Inferior parietal cortex (tissue), 1 donor: ENCODE measurements at regions not wholly inside any gene's neighbourhood (a gene's known extent, or its start where the extent isn't known, plus 50 kb on each side); places are given as distances from the start of the nearest gene placed in this dataset.
"Not testable (repeated sequence)": the region's sequence is repeated elsewhere in the genome, so short reads cannot be mapped to it uniquely, and the experiment has no call there.

ENCODE experiments used
- DNase-seq: peaks from one replicate; pipeline ENCODE4 v3.0.0-alpha.2; 2016; ENCODE audit errors: extremely low spot score

DNA sequence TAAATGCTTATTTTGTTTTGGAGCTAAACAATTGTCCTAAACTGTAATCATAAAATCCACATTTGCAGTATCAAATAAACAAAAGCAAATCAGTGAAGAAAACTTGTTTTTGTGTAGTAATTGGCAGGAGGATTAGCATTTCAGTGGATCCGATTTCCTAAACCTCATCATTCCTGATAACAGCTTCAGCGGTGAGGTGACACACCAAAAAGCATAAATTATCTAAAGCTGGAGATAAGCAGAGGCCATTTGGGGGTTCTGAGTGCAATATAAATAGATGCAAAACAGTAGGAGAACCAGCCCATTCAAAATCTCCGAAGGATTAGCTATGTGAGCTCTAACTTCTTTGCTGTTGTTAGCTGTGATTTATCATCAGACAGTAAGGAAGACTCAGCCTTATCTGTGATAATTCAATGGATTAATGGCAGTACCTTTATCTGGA is 235.8 kb downstream of the EPHA7 start:
- DNase-seq = no peak

DNA sequence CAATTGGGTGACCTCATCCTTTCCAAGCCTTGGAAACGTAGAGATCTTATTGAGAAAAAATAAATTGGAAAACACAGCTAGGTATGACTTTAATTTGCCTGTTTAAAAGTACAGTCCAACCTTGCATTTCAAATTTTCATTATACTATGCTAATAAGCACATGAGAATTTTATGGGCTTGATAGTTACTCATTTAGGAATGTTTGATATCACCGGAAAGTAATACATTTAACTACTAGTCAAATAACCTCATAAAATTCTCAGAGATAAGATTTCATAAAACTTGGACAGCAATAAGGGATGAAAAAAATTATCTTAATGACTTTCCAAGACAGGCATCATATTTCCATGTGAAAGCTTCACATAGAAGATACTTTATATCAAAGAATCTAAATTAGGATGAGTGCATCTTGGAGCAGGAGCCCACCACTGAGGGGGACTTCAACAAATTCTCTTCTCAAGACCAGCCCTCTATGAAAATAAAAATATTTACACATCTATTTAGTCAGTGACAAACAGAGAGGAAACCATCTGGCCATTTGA is 236.3 kb downstream of the EPHA7 start:
- no peak for DNase-seq

DNA sequence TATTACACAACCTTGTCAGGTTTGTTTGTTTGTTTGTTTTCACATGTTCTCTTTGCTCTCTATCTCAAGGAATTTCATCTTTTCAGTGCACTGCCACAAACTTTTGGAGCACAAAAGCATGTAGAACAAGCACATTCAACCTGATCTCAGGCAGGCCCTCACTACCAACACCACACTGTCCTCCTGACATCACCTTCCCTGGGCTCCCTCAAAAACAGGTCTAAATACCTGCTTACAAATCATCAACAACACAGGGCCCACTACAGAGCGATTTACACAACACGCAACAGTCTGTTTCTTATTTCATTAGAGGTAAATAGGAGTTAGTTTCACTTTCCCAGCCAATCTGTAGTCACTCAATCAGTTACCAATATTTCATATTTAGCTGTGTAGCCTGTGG is 241.4 kb downstream of the EPHA7 start:
- DNase-seq = no peak

DNA sequence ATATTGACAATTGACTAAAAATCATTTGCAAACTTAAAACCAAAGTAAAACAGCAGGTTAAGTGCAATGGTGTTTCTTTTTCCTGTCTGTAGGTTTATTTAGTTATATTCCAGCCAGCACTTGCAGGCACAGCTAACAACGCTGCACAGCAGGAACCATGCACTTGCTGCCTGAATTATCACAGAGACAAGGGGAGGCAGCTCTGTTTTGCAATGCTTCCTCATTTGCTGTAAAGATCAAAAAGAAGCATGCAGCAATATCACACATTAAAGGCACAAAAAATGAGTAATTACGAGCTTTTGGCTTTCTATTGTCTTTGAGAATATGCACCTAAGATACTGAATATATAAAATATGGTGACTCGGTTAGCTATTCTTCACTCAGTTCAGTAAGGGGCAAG is 241.9 kb downstream of the EPHA7 start:
- DNase-seq = no peak

DNA sequence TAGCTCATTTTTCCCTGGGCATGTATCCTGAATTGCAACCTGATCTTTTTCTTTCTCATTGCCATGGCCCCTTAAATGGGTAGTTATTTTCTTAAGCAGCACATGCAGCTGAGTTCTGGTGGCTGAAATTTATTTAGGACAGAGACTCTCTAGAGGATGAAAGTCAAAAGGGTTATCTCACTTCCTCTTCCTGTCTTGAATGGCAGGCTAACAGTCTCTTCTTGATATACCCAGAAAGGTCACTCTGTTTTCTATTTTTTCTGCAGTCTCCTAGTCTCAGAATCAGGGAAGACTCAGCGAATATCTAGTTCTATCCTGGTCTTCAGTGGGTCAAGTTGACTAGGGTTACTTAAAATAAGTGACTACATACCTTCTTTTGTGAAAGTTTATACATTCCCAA is 243.3 kb downstream of the EPHA7 start:
- no peak for DNase-seq

DNA sequence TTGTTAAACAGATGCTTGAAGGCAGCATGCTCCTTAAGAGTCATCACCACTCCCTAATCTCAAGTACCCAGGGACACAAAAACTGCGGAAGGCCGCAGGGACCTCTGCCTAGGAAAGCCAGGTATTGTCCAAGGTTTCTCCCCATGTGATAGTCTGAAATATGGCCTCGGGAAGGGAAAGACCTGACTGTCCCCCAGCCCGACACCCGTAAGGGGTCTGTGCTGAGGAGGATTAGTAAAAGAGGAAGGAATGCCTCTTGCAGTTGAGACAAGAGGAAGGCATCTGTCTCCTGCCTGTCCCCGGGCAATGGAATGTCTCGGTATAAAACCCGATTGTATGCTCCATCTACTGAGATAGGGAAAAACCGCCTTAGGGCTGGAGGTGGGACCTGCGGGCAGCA is 245.8 kb downstream of the EPHA7 start:
- not testable (repeated sequence) for DNase-seq

DNA sequence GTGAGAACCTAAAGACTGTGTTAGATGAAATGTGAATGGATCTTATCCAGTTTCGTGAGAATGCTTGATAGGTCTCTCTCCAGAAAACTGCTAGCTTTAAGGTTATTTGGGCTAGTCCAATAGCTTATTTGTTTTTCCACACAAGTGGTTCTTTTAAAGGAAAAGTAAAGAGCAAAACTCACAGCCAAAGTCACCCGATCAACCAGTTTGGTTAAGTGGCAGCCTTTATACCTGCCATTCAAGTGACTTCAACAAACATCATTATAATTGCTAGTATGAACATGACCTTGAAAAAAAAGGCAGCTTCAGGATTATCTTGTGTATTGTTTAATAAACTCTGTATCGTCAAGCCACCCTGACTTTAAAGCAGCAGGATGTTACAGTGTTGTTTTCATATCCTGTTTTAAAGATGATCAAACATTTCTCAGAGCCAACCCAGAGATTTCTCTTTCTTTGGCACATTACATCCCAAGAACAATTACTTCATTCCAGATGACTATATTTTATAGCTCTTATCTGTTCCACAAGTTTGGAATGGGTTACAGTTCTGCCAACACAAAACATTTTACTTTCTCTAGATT is 253.4 kb downstream of the EPHA7 start:
- DNase-seq = no peak

DNA sequence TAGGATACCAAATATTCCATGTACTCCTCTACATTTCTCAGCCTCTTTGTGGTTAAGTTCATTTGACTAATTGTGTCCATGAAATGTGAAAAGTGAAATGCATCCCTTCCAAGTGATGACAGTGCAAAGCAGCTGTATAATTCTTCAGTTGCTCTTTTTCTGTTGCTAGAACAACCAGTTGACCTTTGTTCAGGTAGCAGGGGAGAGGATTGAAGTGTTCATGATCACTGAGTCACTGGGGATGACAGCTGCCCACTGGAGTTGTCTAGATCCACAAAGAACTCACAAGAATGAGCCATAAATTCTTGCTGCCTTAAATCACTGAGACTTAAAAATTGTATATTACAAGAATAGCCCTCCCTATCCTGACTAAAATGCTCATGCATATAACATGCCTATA is 254.6 kb downstream of the EPHA7 start:
- no peak for DNase-seq

DNA sequence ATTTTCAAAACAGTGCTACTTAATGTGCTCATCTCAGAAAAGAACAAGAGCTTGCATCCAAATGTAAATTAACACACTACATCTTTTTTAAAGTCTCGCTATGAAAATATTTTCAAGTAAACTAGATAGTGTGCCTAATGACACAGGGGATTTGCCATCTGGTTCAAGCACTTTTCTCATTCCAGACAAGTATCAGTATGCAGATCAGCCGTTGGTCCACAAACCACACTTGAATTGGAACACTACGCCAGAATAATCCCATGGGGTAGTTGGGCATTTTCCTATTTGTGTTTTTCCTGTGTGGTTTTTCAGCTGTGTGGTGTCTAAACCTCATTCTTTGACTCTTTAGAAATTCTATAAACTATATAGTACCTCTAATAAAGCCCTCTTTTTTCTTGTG is 256.2 kb downstream of the EPHA7 start:
- DNase-seq = no peak

DNA sequence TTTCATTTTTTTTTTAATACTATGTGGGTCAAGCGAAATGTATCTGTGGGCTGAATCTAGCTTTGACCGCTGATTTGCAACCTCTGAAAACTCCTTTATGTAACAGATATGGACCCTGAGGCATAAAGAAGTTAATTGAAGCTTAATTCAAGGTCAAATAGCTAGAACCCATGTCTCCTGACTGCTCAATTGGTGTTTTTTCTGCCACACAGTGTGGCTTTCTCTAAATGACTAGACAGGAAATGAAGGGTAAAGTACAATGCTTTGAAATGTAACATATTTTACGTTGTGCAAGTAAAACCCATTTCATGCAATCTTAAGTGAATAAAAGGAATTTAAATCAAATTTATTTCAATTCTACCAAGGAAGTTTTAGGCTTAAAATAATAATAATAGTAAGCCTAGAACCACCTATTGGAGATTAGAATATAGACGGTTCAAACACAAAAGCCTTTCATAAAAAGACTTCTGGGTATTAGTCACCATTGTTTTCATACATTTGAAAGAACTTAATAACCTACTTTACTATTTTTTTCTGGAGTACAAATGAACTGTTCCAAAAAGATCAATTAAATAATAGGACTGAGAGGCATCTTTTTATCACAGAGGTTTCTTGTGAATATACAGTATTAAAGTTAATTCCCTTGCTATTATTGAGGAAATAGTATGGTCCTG is 279.8 kb downstream of the EPHA7 start:
- DNase-seq = no peak

DNA sequence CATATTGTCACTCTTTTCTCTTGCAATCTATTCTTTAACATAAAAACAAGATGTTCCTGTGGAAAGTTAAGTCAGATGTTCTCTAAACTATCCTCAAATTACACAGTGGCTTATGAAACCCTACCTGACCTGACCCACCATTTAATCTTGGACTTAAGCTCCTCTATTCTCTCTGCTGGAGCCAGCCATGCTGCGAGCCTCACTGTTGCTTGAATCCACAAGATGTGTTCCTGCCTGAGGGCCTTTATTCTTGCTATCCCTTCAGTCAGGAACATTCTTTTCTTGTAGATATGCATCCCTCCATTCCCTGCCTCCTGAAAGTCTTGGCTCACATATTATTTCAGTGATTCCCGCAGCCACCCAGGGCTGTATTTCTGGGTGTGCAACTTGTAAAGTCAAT is 283.2 kb downstream of the EPHA7 start:
- DNase-seq = no peak

DNA sequence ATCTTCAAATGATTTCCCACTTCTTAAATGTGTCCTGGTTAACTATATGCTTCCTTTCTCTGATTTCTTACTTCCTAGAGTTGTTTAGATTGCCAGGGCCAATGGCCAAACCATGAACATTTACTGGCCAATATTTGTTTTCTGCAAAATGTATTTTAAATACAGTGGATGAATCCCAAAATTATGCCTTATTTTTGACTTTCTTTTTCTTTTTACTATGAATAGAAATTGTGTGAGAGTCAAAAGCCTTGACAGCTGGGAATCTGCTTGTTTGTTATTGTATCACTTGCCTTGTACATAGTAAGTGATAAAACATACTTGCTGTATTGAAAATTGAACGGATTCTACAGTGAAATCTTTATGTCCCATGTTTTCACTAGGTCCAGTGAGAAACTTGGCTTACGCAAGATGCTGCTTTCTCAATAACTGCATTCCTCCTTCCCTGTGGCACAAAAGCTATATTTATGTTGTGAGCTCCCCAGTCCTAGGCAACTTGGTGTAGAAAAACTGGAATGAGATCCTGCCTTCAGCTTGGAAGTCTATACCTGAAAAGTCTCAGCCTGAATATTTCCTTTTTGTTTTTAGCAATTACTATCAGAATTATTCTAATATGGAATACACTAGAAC is 295.2 kb downstream of the EPHA7 start:
- DNase-seq = no peak

DNA sequence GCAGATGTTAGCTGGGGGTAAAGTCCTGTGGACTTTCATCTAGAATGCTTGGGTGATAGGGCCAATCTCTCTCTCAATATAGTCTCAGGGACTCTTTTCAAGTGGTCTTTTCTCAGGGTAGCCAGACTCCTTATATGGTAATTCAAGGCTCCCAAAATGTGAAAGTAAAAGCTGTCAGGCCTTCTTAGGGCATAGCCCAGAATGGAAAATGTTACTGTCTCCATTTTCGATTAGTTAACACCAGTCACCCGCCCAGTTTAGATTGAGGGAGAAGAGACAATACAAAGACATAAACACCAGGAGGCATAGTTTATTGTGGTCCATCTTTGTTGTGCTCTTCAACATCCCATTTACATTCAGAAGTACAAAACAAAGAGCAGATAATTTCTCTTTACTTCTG is 295.8 kb downstream of the EPHA7 start:
- no peak for DNase-seq

DNA sequence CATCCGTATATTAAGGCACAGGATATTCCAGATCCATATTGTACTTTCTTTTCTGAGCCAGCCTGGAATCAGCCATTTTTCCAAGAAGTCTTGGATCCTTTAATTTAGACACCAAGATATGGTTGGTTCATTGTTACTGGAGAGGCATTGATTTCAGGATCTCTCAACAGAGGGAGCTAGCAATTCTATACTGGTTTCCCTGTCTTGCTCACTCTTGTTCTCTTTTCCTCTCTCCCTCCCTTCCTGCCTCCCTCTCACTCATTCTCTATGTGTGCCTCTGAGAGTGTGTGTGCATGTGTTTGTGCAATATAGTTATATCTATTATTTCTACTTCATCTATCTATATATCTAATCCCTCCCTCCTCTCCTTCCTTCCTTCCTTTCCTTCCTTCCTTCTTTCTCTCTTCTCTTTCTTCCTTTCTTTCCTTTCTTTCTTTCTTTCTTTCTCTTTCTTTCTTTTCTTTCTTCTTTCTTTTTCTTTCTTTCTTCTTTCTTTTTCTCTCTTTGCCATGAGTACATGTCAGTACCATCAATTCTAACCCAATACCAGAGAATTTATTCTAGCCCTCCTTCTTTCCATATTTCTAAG is 299.1 kb downstream of the EPHA7 start:
- no peak for DNase-seq

DNA sequence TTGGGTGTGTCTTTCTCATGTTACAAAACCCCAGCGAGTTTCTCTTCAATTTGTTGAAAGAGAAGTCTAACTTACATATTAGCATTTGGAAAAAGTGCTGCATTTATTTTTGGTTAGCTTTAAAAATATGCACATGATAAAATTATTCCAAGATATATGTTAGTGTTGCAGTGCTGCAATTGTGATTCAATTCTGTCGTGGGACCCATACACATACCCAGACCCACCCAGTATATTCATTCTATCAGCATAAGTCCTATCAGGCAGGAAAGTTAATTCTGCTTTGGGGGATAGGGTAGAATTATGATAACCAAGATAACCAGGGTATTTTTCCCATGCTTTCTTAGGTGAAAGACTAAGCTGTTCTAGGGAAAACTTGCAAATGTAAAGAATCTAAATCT is 313.5 kb downstream of the EPHA7 start:
- DNase-seq = no peak

DNA sequence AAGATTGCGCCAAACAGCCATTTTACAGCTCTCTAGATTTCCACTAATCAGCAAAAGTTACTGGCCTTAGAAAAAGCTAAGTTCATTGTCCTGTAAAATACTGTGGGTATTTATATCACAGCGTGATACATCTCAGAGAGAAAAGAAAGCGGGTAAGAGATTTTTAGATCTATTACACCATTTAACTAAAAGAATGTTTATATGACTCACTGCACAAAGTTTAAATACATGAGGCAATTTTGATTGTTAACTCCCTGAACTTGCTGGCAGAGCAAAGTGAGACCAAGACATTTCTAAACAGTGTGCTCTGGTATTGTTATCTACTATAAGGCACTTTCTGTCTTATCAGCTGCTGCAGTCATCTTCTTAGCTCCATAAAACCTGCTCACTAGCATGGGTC is 314.3 kb downstream of the EPHA7 start:
- DNase-seq = no peak

DNA sequence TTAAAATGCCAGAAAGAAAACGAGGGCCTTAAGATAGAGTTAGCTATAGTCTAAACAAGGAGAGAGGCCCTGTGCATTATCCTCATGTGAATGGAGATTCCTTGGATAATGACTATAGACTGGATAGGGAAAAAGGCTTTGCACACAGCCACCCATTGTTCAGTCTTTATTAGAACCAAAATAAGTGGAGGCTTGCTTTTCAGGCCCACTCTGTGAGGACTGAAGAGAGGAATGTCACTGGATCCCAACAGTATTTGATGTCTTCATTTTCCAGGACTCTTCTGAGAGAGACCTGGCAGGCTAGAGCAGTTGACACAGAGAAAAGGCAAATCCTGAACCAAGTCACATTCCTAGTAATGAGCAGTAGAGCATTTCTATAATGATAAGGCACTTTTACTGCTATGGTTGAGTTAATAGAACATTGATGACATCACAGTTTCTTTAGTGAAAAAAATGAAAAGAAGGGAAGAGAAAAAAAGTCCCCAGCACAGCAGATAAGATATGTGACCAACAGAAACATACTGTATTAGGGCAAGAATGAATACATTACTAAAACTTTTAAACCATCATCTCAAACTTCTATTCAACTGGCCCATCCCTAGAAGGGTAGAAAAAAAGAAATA is 315.1 kb downstream of the EPHA7 start:
- no peak for DNase-seq

DNA sequence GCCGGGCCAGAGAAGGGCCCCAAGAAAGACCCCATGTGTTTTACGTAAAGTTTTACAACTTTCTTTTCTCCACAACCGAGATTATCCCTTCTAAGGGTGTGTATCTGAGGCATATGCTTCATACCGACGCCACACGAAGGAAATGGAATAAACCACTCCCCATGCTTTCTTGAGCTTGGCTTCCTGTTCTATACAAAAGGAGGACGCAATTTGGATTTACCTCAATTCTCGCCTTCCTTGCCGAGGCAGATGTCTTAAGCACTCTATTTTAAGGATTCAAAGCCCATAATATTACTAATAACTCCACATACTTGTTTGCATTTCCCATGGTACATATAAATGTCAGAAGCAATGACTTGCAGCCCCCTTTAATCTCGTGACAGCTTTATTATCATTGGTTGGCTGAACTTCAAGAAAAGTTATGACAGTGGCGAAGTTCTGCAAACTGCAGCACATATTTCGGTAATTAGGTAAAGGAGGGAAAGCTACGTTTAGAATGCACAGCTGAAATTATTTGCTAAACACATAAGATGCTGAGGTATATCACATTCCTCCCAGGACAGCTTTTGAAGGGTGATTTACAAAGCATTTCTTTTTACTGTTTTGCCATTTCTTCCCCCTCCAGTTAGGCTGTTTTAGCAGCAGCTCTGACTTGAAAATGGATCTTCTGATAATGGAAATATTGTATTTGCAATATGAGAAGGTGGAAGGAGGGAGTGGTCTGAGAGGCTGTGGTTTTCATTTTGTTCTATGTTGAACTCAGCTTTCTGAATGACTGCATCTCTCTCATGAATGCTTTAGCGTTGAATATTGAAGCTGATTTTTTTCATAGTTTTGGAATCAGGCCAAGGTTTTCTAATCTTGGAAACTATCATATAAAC is 330.5 kb downstream of the EPHA7 start:
- no peak for DNase-seq

DNA sequence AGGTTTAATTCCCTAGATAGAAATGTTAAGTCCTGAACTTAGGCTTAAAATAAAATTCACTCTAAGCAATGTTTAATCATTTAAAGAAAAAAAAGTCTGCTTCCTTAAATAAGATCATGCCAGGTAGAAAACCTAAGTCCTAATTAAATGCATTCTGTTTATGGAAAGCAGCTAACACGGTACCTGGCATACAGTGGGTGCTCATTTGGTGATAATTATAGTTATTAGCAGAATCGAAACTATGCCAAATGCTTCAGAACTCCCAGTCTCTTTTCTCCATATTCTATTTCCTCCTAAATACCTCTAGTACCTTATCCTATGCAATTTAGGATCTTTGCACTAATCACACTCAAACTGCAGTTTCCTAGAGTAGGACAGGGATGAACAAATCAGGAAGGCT is 331.8 kb downstream of the EPHA7 start:
- no peak for DNase-seq

DNA sequence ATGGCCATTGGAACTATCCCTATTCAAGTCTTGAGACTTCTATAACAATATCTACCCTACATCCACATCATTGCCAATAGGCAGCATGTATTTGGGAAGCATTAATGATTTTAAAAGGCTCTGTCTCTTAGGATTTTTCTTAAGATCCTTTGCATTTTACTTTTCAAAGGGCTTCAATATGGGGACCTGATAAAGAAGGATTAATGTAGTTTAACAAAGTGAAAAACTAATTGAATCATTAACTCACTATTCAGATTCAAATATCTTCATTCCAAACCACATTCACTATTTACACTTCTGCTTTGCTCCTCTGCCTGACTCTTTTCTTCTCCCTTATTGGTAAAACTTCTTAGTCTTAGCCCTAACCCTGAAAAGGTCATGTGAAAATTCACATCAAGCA is 333.0 kb downstream of the EPHA7 start:
- DNase-seq = no peak
